ENCODE measurements at regions not wholly inside any gene's neighbourhood (a gene's known extent, or its start where the extent isn't known, plus 50 kb on each side); places are given as distances from the start of the nearest gene placed in this dataset.
"Not testable (repeated sequence)": the region's sequence is repeated elsewhere in the genome, so short reads cannot be mapped to it uniquely, and the experiment has no call there.

DNA sequence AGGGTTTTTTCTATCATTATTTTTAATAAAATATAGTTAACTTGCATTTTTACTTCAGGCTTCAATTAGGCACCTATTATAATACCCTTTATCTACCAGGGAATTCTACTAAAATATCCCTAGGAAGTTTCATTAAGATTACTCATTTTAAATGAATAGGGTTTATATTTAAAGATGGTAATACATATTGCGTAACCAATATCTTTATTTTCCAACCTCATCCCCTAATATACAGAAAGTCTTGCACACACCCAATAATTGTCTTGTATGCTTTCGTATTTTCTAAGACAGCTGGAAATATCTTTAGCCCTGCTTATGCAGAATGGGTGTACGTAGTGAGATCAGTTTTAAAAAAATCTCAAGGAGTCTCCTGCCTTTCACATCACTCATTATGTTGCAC lies 1186.8 kb downstream of the TECRL start:
- no peak for DNase-seq

DNA sequence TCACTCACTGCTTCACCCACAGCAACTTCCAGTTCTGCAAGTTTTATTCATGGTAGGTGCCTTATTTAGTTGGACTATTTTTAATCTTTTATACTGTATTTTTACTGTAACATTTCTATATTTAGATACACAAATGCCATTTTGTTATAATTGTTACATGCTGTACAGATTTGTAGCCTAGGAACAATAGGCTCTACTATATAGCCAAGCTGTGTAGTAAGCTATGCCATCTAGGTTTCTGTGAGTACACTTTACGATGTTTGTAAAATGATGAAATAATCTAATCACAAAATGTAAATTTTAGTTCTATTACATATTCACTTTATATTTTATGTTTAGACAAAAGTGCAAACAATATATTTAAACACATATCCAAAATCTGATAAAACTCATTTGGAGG lies 1187.8 kb downstream of the TECRL start:
- no peak for DNase-seq

- DNase-seq = no peak
These were observed 1190.4 kb downstream of the TECRL start for GRCh38 chr4:63218856-63219255.

DNA sequence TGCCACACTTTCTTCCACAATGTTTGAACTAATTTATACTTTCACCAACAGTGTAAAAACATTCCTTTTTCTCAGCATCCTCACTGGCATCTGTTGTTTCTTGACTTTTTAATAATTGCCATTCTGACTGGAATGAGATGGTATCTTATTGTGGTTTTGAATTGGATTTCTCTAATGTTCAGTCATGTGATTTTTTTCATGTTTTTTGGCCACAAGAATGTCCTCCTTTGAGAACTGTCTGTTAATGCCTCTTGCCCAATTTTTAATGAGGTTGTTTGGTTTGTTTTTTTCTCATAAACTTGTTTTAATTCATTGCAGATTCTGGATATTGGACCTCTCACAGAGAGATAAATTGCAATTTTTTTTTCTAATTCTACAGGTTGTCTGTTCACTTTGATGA lies 1195.2 kb downstream of the TECRL start:
- DNase-seq = no peak

DNA sequence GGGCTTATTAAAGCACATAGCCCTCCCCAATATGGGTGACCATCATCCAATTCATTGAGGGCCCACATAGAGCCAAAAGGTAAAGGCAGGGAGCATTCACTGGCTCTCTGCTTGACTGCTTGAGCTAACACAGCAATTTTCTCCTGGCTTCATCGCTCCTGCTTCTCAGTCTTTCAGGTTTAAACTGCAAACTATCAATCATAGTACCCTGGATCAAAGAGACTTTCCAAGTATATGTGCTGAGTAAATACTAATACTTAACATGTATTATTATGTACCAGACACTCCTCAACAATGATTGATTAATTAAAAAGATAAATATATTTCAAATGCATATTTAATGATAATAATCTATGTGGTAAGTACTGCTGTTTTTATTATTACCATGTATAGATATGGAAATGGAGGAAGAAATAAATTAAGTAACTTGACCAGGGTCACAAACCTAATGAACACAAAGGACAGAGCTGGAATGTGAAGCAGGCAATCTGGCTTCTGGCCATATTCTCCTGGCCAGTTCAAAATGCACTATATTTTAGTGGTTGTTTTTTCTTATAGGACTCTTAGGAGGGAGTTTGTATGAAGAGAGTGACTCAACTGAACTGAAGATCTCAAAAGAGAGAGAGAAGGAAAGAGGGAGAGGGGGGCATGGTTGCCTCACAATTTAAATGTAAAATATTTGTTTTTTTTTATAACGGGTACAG lies 1197.3 kb downstream of the TECRL start:
- no peak for DNase-seq

- DNase-seq = no peak
These were observed 1197.9 kb downstream of the TECRL start for GRCh38 chr4:63211375-63211774.

- not testable (repeated sequence) for DNase-seq
These were observed 1216.2 kb downstream of the TECRL start for GRCh38 chr4:63193029-63193428.

DNA sequence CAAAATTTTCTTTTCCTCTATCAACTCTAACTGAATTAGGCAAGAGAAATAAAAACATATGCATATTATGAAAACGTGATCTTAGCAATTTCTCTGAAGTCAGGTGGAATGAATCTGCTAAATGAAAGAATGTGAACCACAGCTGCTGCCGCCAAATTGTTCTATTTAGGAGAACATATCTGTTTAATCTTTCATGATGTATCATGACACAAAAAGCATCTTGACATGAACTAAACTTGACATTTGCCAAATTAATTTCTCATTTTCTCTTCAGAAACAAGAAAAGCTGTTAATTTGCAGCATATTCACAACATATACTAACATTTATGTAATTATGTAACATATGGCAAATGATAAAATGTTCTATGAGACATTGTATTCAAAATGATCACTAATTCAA lies 1237.9 kb downstream of the TECRL start:
- DNase-seq = no peak

- no peak for DNase-seq
These were observed 1238.3 kb downstream of the TECRL start for GRCh38 chr4:63170923-63171322.

DNA sequence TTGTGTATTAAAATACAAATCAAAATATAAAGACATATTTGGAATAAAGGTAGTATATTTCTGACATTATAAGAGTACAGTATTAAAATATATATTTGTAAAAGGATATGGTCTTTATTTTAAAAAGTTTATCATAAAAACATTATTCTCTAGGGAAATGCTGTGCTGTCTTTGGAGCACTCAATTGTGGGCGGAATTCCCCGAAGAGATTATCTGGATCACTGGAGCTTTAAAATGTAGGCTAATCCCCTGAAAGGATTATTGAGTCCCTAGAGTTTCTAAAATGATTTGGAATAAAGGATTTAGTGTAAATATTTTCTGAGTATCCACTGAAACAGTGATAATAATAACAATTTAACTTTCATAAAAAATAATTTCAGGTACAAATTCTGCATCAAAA lies 1239.4 kb downstream of the TECRL start:
- DNase-seq = no peak

DNA sequence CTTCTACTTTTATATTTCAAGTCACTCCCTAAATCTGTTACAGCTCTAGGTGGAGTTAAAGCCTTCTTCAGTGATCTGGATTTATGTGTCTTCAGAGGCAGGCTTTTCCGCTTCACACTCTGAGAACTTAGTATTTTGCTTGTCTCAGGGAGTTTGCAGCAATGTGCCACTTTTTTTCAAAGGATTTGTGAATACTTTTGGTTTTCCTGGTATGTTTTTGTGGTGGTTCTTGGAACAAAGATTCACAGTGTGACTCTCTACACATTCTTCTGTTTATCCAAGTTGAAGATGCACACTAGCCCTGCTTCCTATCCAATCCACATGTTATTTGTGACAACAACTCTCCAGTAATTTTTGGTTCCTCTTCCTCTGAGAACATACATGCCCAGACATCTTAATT lies 1253.7 kb downstream of the TECRL start:
- DNase-seq = no peak

DNA sequence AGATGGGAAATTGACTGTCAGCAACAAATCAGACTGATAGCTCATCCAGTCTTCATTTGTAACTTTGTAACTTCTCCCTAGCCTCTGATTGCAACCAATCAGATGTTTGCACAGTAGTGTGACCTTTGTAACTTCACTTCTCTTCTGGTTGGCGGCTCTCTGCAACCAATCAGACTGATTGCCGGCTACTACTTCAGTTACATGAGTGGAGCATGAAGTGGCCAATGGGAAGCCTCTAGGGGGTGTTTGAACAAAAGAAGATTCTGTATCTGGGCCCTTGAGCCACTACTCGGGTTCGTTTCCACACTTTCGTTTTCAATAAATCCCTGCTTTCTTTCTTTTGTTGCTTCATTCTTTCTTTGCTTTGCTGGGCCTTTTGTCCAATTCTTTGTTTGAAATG lies 1285.8 kb downstream of the TECRL start:
- DNase-seq = no peak

GRCh38 chr4:63122955-63123354 lies 1286.3 kb downstream of the TECRL start:
- no peak for DNase-seq

GRCh38 chr4:63106600-63106999 lies 1302.7 kb downstream of the TECRL start:
- DNase-seq = no peak

DNA sequence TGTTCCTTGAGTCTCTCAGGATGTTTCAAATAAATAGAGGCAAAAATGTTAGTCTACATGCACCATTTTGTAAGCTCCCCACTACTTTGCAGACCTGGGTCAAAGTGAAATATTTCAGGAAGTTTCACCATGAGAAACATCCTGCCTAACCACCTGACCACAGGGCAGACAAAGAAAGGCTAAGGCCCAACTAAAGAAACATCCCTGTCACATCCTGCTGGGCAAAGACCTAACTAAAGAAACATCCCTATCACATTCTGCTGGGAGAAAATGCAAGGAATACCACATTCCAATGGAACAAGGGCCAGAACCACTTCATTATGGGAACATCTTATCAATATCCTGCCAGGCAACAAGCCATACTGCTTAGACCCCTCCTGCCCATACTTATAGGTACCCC lies 1303.4 kb downstream of the TECRL start:
- DNase-seq = no peak

- DNase-seq = no peak
These were observed 1318.6 kb downstream of the TECRL start for GRCh38 chr4:63090641-63091040.

- no peak for DNase-seq
These were observed 1324.2 kb downstream of the TECRL start for GRCh38 chr4:63085091-63085490.

DNA sequence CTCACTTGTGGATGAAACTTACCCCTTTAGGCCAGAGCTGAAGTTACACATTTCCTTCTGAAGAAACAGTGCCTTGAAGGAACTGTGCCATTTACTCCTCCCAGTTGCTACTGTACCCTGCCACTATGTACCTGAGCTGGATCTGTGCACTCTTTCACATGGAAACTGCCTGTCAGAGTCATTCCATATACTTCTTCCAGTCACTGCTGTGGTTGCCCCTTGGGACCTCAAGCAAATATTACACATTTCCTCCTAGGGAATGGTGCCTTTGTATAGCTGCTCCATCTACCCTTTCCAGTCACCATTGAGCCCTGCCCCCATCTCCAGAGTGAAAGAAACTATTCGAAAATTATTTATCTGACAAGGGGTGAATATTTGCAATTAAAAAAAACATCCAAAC lies 1328.3 kb downstream of the TECRL start:
- DNase-seq = no peak

DNA sequence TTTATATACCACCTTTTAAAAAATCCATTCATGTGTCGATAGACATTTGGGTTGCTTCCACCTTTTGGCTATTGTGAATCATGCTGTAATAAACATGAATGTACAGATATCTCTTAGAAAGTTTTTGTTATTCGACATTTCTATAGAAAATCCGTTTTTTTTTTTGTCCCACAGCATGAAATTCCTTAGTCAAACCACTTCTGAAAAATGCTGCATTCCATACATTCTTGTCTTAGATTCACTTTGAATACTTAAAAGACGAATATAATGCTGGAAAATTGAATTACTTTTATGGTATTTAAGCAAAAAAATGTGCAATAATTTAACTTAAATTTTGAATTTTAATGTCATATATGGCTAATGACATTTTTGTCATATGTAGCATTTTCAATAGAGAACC lies 1345.5 kb downstream of the TECRL start:
- DNase-seq = no peak

DNA sequence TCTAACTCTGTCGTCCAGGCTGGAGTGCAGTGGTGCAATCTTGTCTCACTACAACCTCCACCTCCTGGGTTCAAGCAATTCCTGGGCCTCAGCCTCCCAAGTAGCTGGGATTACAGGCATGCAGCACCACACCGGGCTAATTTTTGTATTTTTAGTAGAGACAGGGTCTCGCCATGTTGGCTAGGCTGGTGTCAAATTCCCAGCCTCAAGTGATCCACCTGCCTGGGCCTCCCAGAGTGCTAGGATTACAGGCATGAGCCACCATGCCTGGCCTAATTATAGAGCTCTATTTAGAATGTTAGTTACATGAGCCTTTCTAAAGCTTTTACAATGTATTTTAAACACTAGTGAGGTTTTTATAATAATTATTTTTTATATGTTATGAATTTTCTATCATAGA lies 1346.4 kb downstream of the TECRL start:
- not testable (repeated sequence) for DNase-seq

GRCh38 chr4:63049726-63050125 lies 1359.5 kb downstream of the TECRL start:
- no peak for DNase-seq

DNA sequence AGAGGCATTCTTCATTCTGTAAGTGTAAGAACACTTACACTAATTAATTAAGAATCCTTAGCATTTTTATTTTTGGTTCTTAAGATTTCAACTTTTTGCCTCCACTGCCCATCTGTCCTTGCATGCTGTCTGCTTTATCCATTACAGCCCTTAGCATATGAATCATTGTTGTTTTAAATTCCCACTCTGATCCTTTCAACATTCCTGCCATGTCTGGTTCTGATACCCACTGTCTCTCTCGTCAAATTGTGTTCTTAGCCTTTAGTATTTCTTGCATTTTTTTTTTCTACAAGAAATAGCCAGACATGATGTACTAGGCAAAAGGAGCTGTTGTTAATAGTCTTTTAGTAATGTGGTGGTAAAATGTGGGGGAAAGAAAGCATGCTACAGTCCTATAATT lies 1360.0 kb downstream of the TECRL start:
- DNase-seq = no peak

GRCh38 chr4:63036159-63036866 lies 1372.9 kb downstream of the TECRL start:
- DNase-seq = no peak

DNA sequence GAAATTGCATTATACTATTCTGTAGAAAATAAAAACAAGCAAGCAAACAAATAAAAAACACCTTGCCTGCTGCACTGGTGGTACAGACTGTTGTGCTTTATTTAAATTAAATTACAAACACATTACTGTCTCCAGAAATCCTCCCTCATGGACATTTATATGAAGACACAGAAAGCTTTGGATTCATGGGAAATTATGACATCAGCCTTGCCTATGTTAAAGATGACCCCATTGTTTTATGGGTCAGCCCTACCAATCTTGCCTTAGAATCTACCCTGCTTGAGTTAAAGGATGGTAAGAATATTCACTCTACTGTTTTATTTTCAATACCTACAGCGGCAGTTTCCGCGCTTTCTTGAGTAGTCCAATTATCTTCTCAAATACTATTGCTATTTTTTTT lies 1379.9 kb downstream of the TECRL start:
- no peak for DNase-seq

- no peak for DNase-seq
These were observed 1388.6 kb downstream of the TECRL start for GRCh38 chr4:63020661-63021060.

Data from SHP77 treated with DMSO at 0.1 percent for 48 hours (cell line).